ENCODE measurements at regions not wholly inside any gene's neighbourhood (a gene's known extent, or its start where the extent isn't known, plus 50 kb on each side); places are given as distances from the start of the nearest gene placed in this dataset.

- no peak for TF ChIP-seq DMTF1 (CRISPR knock-in tag; IDR thresholded peaks at IDR 0.05)
- TF ChIP-seq BRD4 (CRISPR knock-in tag; IDR thresholded peaks at IDR 0.05) = no peak
- TF ChIP-seq GRHL1 (CRISPR knock-in tag; conservative IDR thresholded peaks at IDR 0.05) = no peak
- no peak for TF ChIP-seq CREB1 (IDR thresholded peaks at IDR 0.05)
- TF ChIP-seq CREB1 (CRISPR knock-in tag; IDR thresholded peaks at IDR 0.05) = no peak
- TF ChIP-seq SKI (IDR thresholded peaks at IDR 0.05; ENCODE audit: partially characterized antibody) = no peak
- no peak for TF ChIP-seq ZNF878 (CRISPR knock-in tag; IDR thresholded peaks at IDR 0.05)
- TF ChIP-seq ZFP36L2 (CRISPR knock-in tag; IDR thresholded peaks at IDR 0.05) = no peak
- TF ChIP-seq TRIM24 (CRISPR knock-in tag; IDR thresholded peaks at IDR 0.05) = no peak
- no peak for TF ChIP-seq ZNF296 (CRISPR knock-in tag; conservative IDR thresholded peaks at IDR 0.05)
- no peak for TF ChIP-seq ATF6 (CRISPR knock-in tag; conservative IDR thresholded peaks at IDR 0.05)
Measured at GRCh38 chr14:106442857-106443256, 916.5 kb downstream of the TMEM121 start (continued).

All from HepG2 (cell line).